Mesendoderm (in vitro differentiated cells): ENCODE measurements at regions not wholly inside any gene's neighbourhood (a gene's known extent, or its start where the extent isn't known, plus 50 kb on each side); places are given as distances from the start of the nearest gene placed in this dataset. TPM values are rescaled to one million over a fixed set of nuclear protein-coding genes. Genes with fewer than 3 reads are reported as not detected.

Experiments used
- DNase-seq: peaks from one replicate; pipeline ENCODE4 v3.0.0; 2013
- H2AK5ac ChIP-seq: 2 replicates; pipeline ENCODE4 v1.6.1; 2013; ENCODE audit warnings: low read length, inconsistent platforms
- H2BK120ac ChIP-seq: 2 replicates; pipeline ENCODE4 v1.6.1; 2013; ENCODE audit warnings: low read depth, mild to moderate bottlenecking, low read length, moderate library complexity, mixed read lengths
- H2BK15ac ChIP-seq: replicated peaks from 2 replicates; pipeline ENCODE4 v1.6.1; 2013; ENCODE audit warnings: low read depth, mild to moderate bottlenecking, moderate library complexity
- H2BK5ac ChIP-seq: 2 replicates; pipeline ENCODE4 v1.6.1; 2013; ENCODE audit warnings: low read length, inconsistent platforms
- H3K18ac ChIP-seq: 2 replicates; pipeline ENCODE4 v1.6.1; 2013; ENCODE audit warnings: mild to moderate bottlenecking, low read length, mixed read lengths
- H3K23ac ChIP-seq: one replicate; pipeline ENCODE4 v1.6.1; 2013; ENCODE audit warnings: low read length
- H3K27ac ChIP-seq: 2 replicates; pipeline ENCODE4 v1.5.1; 2013; ENCODE audit warnings: low read depth, mild to moderate bottlenecking, inconsistent platforms, low read length, moderate library complexity
- H3K27me3 ChIP-seq: 2 replicates; pipeline ENCODE4 v1.6.1; 2013; ENCODE audit warnings: low read length, control low read depth, mild to moderate bottlenecking, inconsistent platforms; ENCODE audit not compliant: insufficient read depth, poor library complexity
- H3K36me3 ChIP-seq: 2 replicates; pipeline ENCODE4 v1.6.1; 2013; ENCODE audit warnings: low read length, inconsistent platforms; ENCODE audit not compliant: control insufficient read depth, insufficient read depth
- H3K4ac ChIP-seq: one replicate; pipeline ENCODE4 v1.6.1; 2013; ENCODE audit warnings: low read depth, mild to moderate bottlenecking, low read length, moderate library complexity
- H3K4me1 ChIP-seq: 2 replicates; pipeline ENCODE4 v1.6.1; 2013; ENCODE audit warnings: low read depth, low read length, inconsistent platforms; ENCODE audit not compliant: control insufficient read depth
- H3K4me2 ChIP-seq: 2 replicates; pipeline ENCODE4 v1.6.1; 2013; ENCODE audit warnings: low read length
- H3K4me3 ChIP-seq: 2 replicates; pipeline ENCODE4 v1.5.1; 2013; ENCODE audit warnings: mild to moderate bottlenecking, low read length
- H3K56ac ChIP-seq: one replicate; pipeline ENCODE4 v1.6.1; 2013; ENCODE audit warnings: low read length
- H3K79me1 ChIP-seq: 2 replicates; pipeline ENCODE4 v1.6.1; 2013; ENCODE audit warnings: low read length, inconsistent platforms
- H3K79me2 ChIP-seq: 2 replicates; pipeline ENCODE4 v1.6.1; 2013; ENCODE audit warnings: mild to moderate bottlenecking, low read length; ENCODE audit not compliant: control insufficient read depth, insufficient read depth
- H3K9ac ChIP-seq: 2 replicates; pipeline ENCODE4 v1.6.1; 2013; ENCODE audit warnings: low read length, inconsistent platforms
- H4K5ac ChIP-seq: one replicate; pipeline ENCODE4 v1.6.1; 2013; ENCODE audit warnings: low read length
- H4K8ac ChIP-seq: one replicate; pipeline ENCODE4 v1.6.1; 2013; ENCODE audit warnings: low read depth, mild to moderate bottlenecking, control low read depth, low read length, moderate library complexity
- WGBS: extraction: QIAGEN DNeasy Blood & Tissue Kit; methylation state at CpG from one replicate; pipeline ENCODE4 v1.1.7; 2013; ENCODE audit warnings: low lambda C conversion rate, missing lambda C conversion rate; ENCODE audit not compliant: insufficient coverage; ENCODE audit errors: extremely low coverage; 5-methylcytosine and 5-hydroxymethylcytosine counted together
- small RNA-seq: library from polyadenylated mRNA; stranded (forward); fragments of <200 nt; extraction: miRNeasy Mini kit (QIAGEN cat#:217004); gene quantifications from one replicate; pipeline ENCODE3, GENCODE V24; 2013; ENCODE audit not compliant: insufficient read depth

- no peak overlapping the region for H2BK5ac ChIP-seq
- no peak overlapping the region for H3K18ac ChIP-seq
- no peak overlapping the region for H3K4me2 ChIP-seq
- no peaks in the 10 kb centered on the region for H3K79me1 ChIP-seq
- no peak overlapping the region for H2BK120ac ChIP-seq
- H3K4ac ChIP-seq, result no peak overlapping the region
- H3K4me1 ChIP-seq, result peaks cover 5% of the 10 kb centered on the region
- no peaks in the 10 kb centered on the region for H3K36me3 ChIP-seq
- no peak overlapping the region for H3K27ac ChIP-seq
- H3K56ac ChIP-seq, result no peak overlapping the region
- H2AK5ac ChIP-seq, result no peak overlapping the region
- H3K79me2 ChIP-seq, result no peaks in the 10 kb centered on the region
- no peak overlapping the region for H4K8ac ChIP-seq
- no peak overlapping the region for H4K5ac ChIP-seq
- no peak for DNase-seq
- no peak overlapping the region for H3K4me3 ChIP-seq
- H2BK15ac ChIP-seq, result no peak overlapping the region
- H3K27me3 ChIP-seq, result no peaks in the 10 kb centered on the region
- H3K23ac ChIP-seq, result no peak overlapping the region
- WGBS, result no CpG with 5 or more reads among the region's 7 CpGs
- no peak overlapping the region for H3K9ac ChIP-seq
These were observed 51.9 kb upstream of the DHRSX start for GRCh38 chrX:2552621-2553201.

- H2BK120ac ChIP-seq, result no peak overlapping the region
- no peak overlapping the region for H2AK5ac ChIP-seq
- no peak overlapping the region for H3K9ac ChIP-seq
- no peak overlapping the region for H3K23ac ChIP-seq
- H3K36me3 ChIP-seq, result no peaks in the 10 kb centered on the region
- no peak overlapping the region for H3K4ac ChIP-seq
- H2BK5ac ChIP-seq, result no peak overlapping the region
- H3K56ac ChIP-seq, result peak overlapping the region; percentile 15
- H3K18ac ChIP-seq, result no peak overlapping the region
- no peak overlapping the region for H3K4me3 ChIP-seq
- H2BK15ac ChIP-seq, result no peak overlapping the region
- WGBS, result no CpG with 5 or more reads among the region's 9 CpGs
- H3K79me1 ChIP-seq, result no peaks in the 10 kb centered on the region
- H3K27me3 ChIP-seq, result no peaks in the 10 kb centered on the region
- no peaks in the 10 kb centered on the region for H3K79me2 ChIP-seq
- no peak overlapping the region for H3K4me2 ChIP-seq
- no peak for DNase-seq
- H4K8ac ChIP-seq, result no peak overlapping the region
- H3K27ac ChIP-seq, result no peak overlapping the region
- peaks cover 5% of the 10 kb centered on the region for H3K4me1 ChIP-seq
- H4K5ac ChIP-seq, result no peak overlapping the region
These were observed 49.7 kb upstream of the DHRSX start for GRCh38 chrX:2550328-2551020.

Small RNAs in the stretch of these regions (small RNA-seq; reads per million reads assigned to genes)
- gene MIR6089, result not detected
